K562 (cell line): ENCODE measurements at regions not wholly inside any gene's neighbourhood (a gene's known extent, or its start where the extent isn't known, plus 50 kb on each side); places are given as distances from the start of the nearest gene placed in this dataset.

ENCODE experiments used
- CHD2 ChIP-seq: IDR thresholded peaks from 2 replicates; pipeline ENCODE4 v1.6.1; 2011; ENCODE audit warnings: low read depth, low read length
- CREB5 ChIP-seq: fragments of 250-450 bp; sonication (Bioruptor Pico); IDR thresholded peaks from 2 replicates; pipeline ENCODE4 v1.5.0; 2020; ENCODE audit warnings: mild to moderate bottlenecking
- CTCF ChIP-seq, 3 experiments: IDR thresholded peaks in 2 of 3; conservative IDR thresholded peaks in 1 of 3; 2 replicates each; pipeline ENCODE4 v1.5.1; 2011 to 2012; ENCODE audit warnings: low read length in 3 of 3, mild to moderate bottlenecking in 3 of 3, control low read depth in 2 of 3, improper control_type of control experiment in 1 of 3, inconsistent platforms in 1 of 3, low read depth in 1 of 3, mixed read lengths in 1 of 3, moderate library complexity in 1 of 3; ENCODE audit not compliant: insufficient read depth in 2 of 3
- FOXP1 ChIP-seq: sonication (generic); formaldehyde crosslinking; IDR thresholded peaks from 2 replicates; pipeline ENCODE4 v1.8.0; 2022; ENCODE audit warnings: mild to moderate bottlenecking, missing genetic modification reagents
- POLR2A ChIP-seq: fragments of 450-650 bp; conservative IDR thresholded peaks from 2 replicates; pipeline ENCODE4 v1.6.1; 2016
- RAD21 ChIP-seq, 2 experiments: fragments of 250-450 bp in 1 of 2; fragments of 450-650 bp in 1 of 2; sonication (Bioruptor Pico) in 1 of 2; formaldehyde crosslinking in 1 of 2; IDR thresholded peaks in 1 of 2; conservative IDR thresholded peaks in 1 of 2; 2 replicates each; pipeline versions ENCODE4 v1.4.0 to v1.8.0; 2020 to 2022; ENCODE audit warnings: mild to moderate bottlenecking in 2 of 2, moderate library complexity in 1 of 2
- RFX7 ChIP-seq: fragments of 250-450 bp; sonication (Bioruptor Pico); IDR thresholded peaks from 2 replicates; pipeline ENCODE4 v1.5.1; 2021; ENCODE audit warnings: mild to moderate bottlenecking
- TARDBP ChIP-seq: fragments of 450-650 bp; IDR thresholded peaks from 2 replicates; pipeline ENCODE4 v1.6.1; 2016
- TCFL5 ChIP-seq: fragments of 250-450 bp; sonication (Bioruptor Pico); conservative IDR thresholded peaks from 2 replicates; pipeline ENCODE4 v1.6.1; 2021; ENCODE audit warnings: mild to moderate bottlenecking, moderate library complexity, matching md5 sums
- USF1 ChIP-seq: sonication (generic); formaldehyde crosslinking; IDR thresholded peaks from 2 replicates; pipeline ENCODE4 v1.9.0; 2022; ENCODE audit warnings: mild to moderate bottlenecking, missing genetic modification reagents
- TF ChIP-seq, protein P1 (sequence below): sonication (generic); formaldehyde crosslinking; IDR thresholded peaks from 2 replicates; pipeline ENCODE4 v1.9.0; 2022; ENCODE audit warnings: mild to moderate bottlenecking, missing genetic modification reagents
- TF ChIP-seq, protein P2 (sequence below), 2 experiments: fragments of 450-650 bp in 1 of 2; IDR thresholded peaks; 2 replicates each; pipeline ENCODE4 v1.6.1; 2011 to 2017; ENCODE audit warnings: low read depth in 2 of 2, antibody characterized with exemption in 1 of 2, borderline replicate concordance in 1 of 2, low read length in 1 of 2, mild to moderate bottlenecking in 1 of 2, mixed read lengths in 1 of 2; ENCODE audit not compliant: control insufficient read depth in 1 of 2

DNA sequence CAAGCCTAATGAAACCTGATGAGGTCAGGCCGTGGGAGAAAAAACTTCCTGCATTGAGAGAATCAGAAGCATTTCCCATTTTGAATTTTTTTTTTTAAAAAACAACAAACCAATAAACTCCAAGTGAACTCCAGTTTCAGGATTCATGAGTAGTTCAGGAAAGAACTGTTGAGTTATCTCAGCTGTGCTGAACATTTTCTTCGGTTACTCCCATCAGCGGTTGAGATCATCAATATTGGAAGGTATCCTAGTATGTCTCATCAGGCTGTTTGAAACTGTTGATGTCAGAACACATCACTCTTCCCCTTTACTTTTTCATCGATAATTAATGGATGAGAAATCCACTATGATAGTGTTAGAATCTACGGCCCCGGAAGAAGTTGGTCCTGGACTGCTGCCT, 82.4 kb upstream of the ADGRG2 start:
- TF ChIP-seq CHD2 (no peak), TARDBP (no peak), TCFL5 (CRISPR knock-in tag) (no peak), RAD21 (CRISPR knock-in tag; conservative IDR thresholded peaks at IDR 0.05 in 1 of 2, IDR thresholded peaks at IDR 0.05 in 1 of 2) (no peak), RFX7 (no peak), CREB5 (CRISPR knock-in tag) (no peak), USF1 (CRISPR knock-in tag) (no peak), POLR2A (no peak), FOXP1 (CRISPR knock-in tag) (no peak), CTCF (IDR thresholded peaks at IDR 0.05 in 2 of 3, conservative IDR thresholded peaks at IDR 0.05 in 1 of 3; ENCODE audit: insufficient read depth in 2 of 3, low read depth in 1 of 3, low read length in 3 of 3) (no peak)
- TF ChIP-seq, protein P1, sequence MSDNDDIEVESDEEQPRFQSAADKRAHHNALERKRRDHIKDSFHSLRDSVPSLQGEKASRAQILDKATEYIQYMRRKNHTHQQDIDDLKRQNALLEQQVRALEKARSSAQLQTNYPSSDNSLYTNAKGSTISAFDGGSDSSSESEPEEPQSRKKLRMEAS (CRISPR knock-in tag) = no peak
- TF ChIP-seq, protein P2, sequence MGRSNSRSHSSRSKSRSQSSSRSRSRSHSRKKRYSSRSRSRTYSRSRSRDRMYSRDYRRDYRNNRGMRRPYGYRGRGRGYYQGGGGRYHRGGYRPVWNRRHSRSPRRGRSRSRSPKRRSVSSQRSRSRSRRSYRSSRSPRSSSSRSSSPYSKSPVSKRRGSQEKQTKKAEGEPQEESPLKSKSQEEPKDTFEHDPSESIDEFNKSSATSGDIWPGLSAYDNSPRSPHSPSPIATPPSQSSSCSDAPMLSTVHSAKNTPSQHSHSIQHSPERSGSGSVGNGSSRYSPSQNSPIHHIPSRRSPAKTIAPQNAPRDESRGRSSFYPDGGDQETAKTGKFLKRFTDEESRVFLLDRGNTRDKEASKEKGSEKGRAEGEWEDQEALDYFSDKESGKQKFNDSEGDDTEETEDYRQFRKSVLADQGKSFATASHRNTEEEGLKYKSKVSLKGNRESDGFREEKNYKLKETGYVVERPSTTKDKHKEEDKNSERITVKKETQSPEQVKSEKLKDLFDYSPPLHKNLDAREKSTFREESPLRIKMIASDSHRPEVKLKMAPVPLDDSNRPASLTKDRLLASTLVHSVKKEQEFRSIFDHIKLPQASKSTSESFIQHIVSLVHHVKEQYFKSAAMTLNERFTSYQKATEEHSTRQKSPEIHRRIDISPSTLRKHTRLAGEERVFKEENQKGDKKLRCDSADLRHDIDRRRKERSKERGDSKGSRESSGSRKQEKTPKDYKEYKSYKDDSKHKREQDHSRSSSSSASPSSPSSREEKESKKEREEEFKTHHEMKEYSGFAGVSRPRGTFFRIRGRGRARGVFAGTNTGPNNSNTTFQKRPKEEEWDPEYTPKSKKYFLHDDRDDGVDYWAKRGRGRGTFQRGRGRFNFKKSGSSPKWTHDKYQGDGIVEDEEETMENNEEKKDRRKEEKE (IDR thresholded peaks at IDR 0.05; ENCODE audit: borderline replicate concordance in 1 of 2, control insufficient read depth in 1 of 2, low read depth in 2 of 2, low read length in 1 of 2) = no peak
